ENCODE measurements at regions not wholly inside any gene's neighbourhood (a gene's known extent, or its start where the extent isn't known, plus 50 kb on each side); places are given as distances from the start of the nearest gene placed in this dataset.

- TF ChIP-seq CTCF (IDR thresholded peaks at IDR 0.05) (no peak), POLR2AphosphoS5 (IDR thresholded peaks at IDR 0.05; ENCODE audit: insufficient read depth in 1 of 2, low read depth in 1 of 2) (no peak)
These were observed 433.4 kb upstream of the CFAP20DC start for GRCh38 chr3:59483191-59483590.

Data from vagina (tissue), 2 donors.